NOMO-1 treated with DMSO at 0.1 percent for 48 hours (cell line): ENCODE measurements at regions not wholly inside any gene's neighbourhood (a gene's known extent, or its start where the extent isn't known, plus 50 kb on each side); places are given as distances from the start of the nearest gene placed in this dataset.

Source experiments
- DNase-seq: peaks from one replicate; lab custom pipeline; 2025; ENCODE audit not compliant: unreplicated experiment; lab: John Stamatoyannopoulos, UW

DNA sequence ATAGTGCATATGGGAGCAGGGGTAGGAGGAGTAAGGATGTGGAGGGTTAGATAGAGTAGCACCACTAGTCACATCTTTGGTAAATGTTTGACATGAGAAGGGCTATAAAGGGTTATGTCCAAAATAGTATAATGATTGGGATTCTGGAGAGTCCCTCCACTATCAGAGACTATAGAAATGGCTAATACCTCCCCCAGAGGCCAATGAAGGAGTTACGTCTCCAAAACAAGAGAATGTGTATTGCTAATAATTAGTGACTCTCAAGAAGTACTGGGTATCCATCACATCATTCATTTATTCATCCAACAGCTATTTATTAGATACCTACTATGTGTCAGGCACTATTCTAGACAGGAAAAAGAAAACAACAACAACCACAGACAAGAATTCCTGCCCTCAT is 203.7 kb upstream of the UMPS start:
- no peak for DNase-seq

DNA sequence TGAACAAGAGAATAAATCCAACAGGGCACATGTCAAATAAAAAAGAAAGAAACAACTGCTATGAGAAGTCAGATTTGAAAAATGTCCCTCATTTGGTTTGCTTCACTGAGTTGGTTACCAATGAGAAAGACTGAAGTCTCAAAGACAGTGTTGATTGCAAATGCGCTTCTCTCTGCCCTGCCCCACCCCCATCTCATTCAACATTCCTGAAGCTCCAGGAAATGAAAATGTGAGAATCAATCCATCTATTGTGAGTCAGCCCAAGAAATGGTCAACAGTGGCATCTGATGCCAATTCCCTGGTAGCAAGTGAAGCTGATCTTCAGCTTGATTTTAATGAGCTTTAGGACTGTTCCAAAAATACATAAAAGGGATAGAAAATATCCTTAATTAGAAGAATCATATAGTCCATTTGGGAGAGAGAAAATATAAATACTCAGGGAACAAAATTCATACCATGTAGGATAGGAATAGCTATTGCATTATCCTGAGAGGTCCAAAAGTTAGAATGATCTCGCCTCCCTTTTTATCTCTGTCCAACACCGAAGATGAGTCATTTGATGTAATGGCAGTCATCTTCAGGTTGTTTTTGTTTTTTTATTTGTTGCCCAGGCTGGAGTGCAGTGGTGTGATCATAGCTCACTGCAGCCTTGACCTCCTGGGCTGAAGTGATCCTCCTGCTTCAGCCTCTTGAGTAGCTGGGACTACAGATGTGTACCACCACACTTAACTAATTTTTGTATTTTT is 200.3 kb upstream of the UMPS start:
- DNase-seq, result no peak

DNA sequence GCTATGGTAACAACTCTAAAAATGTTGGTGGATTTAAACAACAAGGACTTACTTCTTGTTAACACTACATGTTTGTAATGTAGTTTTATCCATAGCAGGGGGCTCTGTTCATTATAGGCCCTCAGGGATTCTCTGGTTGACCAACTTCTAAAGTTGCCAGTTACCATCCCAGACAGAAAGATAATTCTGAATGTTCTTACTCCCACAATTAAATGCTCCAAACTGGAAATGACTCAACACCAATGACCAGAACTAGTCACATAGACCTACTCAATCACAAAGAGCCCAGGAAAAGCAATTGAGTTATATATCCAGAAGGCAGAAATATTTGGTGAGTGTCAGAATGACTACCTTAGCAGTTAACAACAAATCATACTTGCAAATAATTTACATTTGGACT is 199.3 kb upstream of the UMPS start:
- DNase-seq, result no peak

DNA sequence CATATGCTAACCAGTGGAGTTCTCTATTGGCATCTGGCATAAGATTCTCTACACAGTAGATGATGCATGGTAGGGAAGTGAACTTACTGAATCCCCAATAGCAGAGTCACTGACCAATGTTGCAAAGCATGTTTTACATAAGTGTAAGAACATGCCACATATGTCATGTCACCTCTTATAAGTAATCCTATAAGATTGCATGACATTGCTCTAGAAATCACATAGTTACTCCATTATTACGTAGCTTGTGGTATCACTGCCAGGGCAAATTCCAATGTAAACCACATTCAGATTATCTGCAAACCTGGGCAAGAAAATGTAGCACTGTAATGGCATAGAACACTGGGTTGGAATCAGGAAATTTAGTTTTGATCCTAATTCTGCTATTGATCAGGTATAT is 198.2 kb upstream of the UMPS start:
- DNase-seq, result no peak

DNA sequence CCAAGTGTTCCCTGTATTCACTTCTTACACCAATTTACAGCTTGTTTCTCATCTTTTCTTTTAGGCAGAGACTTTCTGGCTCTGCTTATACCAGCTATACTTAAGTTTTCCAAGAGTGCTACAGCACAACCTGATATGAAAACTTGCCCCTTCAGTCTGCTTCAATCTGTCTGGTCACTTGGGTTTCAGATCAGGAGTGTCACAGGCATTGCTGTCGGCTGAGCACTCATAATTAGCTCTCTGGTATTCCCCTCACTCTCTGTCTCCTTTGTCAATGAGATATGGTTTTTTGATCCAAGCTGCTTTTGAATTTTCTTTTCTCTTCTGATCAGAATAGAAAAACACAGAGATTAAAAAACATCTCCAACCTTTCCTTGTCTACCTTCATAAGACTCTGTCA is 194.9 kb upstream of the UMPS start:
- DNase-seq, result no peak

DNA sequence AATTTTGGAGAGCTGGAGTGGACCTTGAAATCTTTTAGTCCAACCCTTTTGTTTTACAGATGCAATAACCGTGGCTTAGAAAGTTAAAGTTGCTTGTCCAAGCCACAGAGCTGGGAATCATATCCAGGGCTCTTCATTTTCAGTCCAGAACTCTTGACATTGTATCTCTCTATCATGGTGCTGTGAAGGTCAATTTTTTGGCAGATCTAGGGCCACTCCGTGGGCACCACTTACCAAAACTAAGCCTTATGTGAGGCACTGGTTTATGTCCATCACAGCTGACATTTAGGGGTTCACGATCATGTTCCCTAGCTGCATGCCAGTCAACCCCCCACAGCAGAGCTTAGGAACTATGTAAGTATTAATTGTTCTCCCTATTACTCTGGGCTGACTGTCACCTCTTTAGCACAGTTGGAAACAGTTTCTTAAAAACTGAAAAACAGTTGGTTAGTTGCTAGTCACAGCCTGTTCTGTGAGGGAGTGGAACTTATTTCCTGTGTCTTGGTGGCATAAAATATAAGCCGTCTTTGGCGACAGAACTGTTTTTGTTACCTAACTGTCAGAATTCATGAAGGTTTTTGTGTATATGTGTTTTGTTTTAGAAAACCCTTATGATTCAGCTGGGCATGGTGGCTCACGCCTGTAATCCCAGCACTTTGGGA is 189.6 kb upstream of the UMPS start:
- no peak for DNase-seq

DNA sequence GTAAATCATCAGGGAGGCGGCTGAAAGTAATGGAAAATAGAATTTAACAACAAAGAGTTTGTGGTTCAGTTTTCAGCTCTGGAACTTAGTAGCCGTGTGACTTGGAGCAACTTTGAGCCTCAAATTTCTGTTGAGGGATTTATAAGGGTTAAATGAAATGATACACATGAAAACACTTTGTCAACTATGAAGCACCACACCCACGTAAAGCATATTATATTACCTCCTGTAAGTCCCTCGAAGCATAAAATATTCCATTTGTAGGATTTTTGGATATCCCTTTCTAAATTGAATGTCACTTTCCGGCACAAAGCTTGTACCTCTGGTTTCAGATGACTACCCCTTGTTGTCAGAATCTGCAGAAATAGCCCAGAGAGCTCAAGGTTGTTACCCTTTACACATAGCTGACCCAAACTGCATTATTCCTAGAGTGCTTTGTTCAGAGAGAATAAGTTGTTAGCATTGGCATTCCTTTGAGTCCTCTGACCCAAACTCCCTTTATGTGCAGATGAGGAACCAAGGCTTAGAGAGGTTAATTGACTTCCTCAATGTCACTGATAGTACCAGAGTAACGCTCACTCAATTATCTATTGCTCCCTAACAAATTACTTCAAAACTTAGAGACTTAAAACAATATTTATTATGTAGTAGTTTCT is 187.9 kb upstream of the UMPS start:
- no peak for DNase-seq

DNA sequence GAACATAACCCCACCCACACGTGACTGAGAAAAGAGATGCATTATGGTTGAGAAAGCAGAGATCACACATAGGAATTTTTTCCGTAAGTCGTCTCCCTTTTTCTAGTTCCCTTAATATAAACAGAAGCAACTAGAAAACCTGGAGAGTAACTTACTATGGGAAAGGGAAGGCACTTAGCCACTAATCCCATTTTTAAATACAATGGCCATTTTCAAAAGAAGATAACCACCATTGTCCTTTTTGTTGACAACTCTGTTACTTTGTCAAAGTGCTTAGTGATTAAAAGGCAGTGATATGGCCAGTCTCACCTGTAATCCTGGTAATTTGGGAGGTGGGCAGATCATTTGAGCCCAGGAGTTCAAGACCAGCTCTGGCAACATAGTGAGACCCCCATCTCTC is 184.4 kb upstream of the UMPS start:
- no peak for DNase-seq

DNA sequence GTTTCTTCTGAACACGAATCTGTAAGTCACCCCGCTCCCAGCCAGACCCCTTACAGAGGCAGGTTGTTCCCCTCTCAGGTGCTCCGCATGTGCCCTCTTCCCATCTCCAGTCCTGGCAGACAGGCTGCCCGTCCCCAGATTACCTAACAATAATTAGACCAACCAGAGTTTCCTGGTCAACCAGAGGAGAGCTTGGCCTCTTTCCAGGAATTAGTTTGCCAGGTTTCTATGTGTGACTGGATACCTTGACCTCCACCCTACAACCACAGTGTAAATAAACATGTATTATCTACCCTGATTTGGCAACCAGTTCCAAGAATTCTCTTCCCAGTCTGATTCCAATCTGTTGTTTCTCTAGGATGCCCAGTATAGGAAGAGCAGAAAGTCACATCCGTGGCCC is 178.0 kb upstream of the UMPS start:
- no peak for DNase-seq

DNA sequence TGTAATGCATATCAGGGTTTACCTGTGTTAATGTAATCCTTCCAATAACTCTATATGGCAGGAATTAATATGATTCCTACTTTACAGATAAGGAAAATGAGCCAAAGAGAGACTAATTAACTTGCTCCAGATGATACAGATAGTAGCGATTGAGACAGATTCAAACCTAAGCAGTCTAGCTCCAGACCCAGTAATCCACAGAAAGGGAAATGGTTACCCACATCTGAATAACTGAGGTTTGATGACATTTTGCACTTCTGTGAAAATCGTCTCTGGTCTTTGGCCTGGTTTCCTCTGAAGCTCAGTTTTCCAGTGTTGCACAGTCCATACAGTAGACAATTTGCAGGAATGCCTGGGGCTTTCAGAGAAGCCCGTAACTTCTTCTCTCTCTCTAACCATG is 177.1 kb upstream of the UMPS start:
- no peak for DNase-seq

DNA sequence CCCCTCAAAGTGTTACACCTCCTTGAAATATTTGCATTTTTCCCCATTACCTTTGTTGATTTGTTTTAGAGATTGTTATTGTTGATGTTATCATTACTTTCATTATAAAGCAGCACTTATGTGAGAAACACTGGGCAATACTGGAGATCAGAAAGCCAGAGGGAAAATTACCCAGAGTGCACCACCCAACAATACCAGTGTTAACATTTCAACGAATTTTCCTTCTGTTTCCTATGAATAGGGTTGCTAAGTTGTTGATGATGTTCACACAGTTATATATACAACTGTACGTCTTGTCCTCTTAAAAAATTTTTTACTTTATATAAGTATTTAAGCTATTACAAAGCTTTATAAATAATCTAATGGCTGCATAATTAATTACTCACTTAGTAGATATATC is 173.6 kb upstream of the UMPS start:
- no peak for DNase-seq

DNA sequence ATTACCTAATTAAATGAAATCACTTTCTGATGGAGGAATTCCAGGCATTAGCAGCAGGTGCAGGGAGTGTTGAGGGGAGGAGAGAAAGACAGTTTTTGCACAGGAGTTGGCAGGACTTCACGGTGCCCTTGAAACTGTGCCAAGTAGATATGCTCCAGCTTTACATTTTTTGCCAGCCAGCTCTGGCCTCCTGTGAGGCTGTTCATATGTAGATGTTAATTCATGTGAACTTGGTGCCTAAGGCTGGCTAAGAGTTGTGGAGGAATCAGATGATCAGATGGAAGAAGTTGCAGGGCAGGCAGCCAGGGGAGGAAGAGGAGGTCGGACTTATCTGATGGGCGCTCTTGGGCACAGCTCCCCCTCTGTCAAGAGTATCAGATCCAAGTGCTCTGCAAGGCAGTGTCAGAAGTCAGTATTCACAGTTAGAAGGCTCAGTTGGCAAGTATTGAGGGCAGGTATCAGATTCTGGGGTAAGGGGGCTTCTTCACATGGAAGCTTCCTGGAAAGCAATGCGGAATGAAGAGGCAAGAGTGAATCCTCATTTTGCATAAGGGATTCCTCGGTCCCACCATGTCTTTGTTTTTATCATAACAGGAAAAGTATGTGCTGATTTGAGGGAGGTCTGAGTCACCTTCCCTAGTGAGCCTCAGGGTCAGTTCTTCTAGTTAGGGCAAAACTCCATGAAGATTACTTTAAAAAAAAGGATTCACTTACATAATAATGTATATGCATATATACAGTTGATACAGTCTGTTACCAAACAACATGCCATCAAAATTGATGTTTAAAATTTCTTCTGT is 172.6 kb upstream of the UMPS start:
- no peak for DNase-seq

DNA sequence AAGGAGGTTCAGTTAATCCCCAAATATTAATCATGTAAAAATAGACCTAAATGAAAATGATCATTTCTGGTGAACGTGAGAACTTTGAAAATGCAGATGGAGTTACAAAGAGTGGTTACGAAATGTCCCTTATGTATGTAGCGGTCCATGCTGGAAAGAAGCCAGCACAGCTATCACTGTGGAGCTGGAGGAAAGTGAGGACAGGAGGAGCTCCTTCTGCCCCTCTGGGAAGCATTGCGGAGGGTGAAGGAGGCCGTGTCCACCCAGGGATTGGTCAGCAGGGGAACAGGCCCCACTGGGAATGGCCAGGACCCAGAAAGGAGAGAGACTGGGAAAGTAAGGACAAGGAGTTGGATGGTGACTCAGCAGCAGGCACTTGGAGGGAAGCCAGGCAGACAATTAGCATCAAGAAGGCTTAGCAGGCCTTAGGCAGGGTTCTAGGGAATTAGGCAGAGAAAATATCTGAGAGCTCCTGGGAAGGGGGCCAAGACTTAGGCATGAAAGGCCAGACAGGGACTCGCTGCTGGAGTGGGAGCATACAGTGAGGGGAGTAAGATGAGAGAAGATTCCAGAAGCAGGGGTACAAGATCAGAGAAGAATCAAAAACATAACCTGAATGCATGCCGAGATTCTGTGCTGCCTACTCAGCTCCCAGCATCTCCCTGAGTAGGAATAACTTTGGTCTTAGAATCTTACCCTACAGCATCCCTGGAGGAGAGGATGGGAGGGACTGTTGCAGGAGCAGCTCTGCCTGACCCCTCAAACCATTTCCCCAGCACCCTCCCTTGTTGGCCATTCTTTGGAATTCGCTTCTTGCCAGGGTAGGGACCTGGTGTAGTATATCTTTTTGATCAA is 171.0 kb upstream of the UMPS start:
- no peak for DNase-seq

DNA sequence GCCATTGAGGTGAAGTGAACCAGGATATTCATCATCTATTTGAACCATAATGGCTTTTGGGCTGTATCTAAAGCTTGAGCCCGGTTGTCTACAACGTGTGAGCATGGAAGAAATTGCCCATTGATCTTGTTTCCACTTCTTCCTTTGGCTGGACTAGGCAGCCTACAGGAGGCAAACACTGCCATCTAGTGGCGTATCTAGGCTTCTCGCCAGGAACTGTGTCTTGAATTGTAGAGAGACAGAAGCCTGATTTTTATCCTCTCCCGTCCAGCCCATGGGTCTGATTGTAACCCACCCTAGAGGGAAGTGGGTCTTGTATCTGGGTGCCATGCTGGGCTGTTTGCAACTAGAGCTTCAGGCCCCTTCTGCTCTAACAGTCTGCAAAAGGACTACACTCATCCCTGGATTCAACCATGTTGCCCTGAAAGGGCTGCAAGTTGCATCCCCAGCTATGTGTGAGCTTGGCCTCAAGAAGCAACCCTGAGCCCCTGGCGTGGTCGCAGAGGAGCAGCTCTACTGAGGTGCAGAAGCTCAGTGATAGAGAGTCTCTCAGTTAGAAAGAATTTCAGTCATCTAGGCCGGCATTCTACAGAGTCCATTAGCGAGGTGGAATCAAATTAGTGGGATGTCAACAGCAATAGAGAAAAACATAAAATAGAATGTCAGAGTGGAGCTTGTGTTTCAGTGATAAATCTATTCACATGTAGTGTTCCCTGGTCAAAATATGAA is 170.2 kb upstream of the UMPS start:
- peak; percentile 59 for DNase-seq

DNA sequence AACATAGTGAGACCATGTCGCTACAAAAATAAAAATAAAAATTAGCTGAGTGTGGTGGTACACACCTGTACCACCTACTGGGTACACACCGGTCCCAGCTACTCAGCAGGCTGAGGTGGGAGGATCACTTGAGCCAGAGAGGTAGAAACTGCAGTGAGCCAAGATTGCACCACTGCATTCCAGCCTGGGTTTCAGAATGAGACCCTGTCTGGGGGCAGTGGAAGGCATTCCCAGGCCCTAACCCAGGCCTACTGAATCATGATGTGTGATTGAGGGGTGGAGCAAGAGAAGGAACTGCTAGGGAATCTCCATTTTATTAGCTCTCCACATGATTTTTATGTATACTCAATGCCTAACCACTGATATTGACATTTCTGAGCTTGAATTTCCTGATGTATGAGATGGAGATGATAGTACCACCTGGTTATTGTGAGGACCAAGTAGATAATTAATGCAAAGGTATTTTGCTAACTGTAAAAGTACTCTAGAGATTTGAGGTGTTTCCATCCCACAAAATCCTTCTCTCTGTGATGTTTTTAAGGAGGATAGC is 169.5 kb upstream of the UMPS start:
- no peak for DNase-seq

DNA sequence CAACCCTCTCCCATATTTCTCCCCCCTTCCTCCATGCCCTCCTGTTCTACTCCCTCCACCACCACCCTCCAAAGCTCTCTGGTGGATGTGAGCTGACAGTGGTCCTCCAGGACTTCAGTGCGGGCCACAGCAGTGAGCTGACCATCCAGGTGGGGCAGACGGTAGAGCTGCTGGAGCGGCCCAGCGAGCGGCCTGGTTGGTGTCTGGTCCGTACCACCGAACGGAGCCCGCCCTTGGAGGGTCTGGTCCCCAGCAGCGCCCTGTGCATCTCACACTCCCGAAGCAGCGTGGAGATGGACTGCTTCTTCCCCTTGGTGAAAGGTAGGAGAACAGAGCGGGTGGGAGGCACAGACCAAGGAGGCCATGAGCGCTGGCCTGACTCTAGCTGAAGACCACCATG is 167.5 kb upstream of the UMPS start:
- no peak for DNase-seq

DNA sequence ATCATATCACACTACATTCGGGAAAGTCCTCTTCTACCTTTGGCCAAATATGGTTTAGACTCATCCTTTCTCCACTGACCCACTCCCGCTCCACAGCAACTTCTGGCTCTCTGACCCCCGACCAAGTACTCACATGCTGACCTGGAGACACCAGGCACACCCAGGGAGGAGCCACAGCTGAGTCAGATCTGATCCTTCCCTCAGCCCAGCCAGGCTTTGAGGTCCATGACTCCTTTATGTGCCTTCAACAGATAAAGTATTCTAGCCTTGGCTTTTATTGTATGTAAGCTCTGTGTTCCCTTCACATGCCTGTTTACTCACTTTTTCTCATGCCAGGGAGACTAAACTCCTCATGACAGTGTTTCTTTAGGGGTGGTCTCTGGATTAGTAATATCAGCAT is 166.9 kb upstream of the UMPS start:
- DNase-seq, result no peak

DNA sequence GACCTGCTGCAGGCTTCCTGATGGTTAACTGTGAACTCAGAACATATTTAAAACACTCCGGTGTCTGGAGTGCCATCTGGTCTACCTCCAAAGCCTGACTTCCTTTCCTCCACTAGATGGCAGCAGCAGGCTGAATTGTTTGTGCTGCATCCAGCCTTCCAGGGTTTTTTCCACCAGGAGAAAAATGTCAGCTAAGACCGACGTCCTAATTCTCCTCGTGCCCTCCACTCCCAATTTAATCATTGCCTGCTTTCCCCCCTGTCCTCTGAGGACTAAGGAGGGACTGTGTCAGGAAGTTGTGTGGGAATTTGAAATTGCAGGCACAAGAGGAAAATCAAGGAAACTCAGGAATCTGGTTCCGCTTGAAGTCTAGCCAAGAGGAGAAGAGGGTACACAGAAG is 165.2 kb upstream of the UMPS start:
- DNase-seq, result no peak

DNA sequence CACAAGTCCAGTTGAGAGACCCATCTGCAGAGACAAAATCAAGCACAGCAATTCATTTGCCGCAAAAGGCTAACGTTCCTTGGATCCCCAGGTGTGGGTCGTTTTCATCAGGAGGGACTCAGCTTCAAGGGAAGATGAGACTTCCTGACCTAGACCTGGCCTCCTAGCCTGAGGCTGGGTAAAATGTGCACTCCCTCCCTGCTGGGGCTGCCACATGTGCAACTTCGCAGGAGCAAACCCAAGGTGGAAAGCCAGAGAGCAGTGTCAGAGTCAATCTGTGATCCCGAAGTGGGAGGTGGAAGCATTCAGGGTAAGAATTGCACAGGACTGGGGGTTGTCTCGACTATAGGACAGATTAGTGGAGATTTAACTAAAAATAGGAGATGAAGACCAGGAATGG is 164.7 kb upstream of the UMPS start:
- DNase-seq, result no peak

DNA sequence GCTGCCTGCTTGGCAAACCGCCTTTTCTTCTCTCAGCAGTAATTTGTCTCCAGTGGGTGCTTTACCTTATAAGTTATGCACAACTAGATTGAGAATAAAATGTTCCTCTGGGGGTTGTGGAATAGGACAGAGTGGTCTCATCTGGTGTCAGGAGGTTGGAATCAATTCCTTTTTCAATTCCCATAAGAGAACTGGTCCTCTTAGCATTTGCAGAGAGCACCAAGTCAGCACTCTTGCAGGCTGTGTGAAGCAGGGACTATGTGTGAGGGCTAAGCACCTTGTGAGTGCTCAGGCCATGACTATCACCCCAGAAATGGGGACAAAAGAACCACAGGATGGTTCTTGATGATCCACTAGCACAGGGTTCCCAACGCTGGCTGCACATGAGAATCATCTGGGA is 163.6 kb upstream of the UMPS start:
- DNase-seq, result no peak
